Mucosa of gallbladder (tissue), 1 donor: ENCODE measurements at regions not wholly inside any gene's neighbourhood (a gene's known extent, or its start where the extent isn't known, plus 50 kb on each side); places are given as distances from the start of the nearest gene placed in this dataset.

ENCODE experiments used
- DNase-seq: peaks from one replicate; pipeline ENCODE4 v3.0.0-alpha.2; 2020; ENCODE audit warnings: low spot score
- donor health status: DM: no; HTN: no; CAD: no.

DNA sequence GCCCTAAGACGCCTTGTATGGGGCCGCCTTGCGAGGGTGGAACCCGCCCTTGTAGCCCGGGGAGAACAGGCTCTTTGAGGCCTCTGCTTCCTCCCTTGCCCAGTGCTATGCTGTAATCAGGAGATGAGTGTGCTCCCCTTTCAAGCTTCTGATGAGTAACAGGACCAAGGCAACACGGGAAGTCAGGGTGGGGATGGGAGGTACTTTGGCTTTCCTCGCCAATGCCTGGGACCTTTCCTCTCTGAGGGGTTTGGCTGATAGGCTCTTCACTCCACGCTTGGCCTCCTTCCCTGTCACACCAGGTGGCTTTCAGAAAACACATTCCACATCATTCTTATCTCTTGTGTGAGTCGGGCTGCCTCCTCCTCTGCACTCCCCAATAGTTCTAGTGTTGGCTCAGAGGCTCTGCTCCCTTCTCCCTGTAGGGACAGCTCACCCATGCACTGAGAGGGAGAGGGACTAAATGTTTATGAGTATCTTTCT is 223.7 kb upstream of the TRIB2 start:
- DNase-seq = no peak

- DNase-seq = no peak
These were observed 221.4 kb upstream of the TRIB2 start for GRCh38 chr2:12495247-12495868.

DNA sequence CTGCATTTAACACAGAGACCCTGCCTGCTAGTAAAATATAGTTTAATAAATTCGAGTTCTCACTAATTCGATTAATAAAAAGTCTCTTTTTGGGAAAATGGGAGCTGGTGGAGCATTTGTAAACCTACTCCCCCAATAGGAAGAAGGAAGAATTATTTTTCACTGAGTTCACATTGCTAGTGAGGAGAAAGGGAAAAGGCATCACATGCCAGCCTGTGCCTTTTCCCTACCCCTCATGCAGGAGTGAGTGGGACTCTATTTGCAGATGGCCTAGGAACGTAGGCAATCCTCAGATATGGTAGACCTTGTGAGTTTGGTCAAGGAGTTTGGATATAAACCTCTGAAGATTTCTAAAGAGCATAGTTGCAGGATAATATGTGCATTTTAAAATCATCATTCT is 218.4 kb upstream of the TRIB2 start:
- DNase-seq = no peak

GRCh38 chr2:12498704-12499103 is 218.0 kb upstream of the TRIB2 start:
- no peak for DNase-seq

- no peak for DNase-seq
These were observed 215.8 kb upstream of the TRIB2 start for GRCh38 chr2:12500899-12501298.

- no peak for DNase-seq
These were observed 215.1 kb upstream of the TRIB2 start for GRCh38 chr2:12501469-12502158.

DNA sequence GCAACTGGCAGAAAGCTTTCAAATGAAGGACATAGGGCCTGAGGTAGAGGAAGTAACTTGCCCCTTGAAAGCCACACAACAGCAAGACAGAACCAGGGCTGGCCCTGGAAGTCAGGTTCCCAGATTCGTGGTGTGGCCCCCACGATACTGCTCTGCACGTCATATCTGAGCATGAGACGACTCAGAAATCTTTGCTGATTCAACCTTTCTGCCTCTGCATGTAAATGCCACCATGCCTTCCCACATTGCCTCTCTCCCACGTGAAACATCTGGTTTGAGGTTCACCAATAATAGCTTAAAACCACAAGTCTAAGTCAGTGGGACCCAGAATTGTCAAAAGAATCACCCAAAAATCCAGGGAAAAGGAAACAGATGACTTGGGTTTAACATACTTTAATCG is 214.0 kb upstream of the TRIB2 start:
- DNase-seq = no peak

DNA sequence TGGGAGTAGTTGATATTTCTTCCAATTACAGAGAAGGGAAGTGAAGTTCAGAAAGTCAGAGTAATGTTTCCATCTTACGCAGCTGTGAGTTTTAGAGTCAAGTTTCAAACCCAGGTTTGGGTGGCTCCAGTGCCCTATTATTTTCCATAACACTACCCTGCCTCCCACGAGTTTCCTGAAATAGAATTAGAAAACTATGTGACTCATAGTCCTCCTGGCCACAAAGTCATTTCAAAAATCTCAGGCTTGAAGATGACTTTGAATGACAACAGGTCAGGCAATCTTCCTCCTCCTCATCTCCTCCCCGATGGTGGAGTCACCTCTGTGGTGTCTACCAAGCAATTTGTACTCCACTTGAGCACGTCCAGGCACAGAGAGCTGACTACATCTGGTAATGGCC is 212.3 kb upstream of the TRIB2 start:
- DNase-seq = no peak

GRCh38 chr2:12506846-12507245 is 209.9 kb upstream of the TRIB2 start:
- no peak for DNase-seq

DNA sequence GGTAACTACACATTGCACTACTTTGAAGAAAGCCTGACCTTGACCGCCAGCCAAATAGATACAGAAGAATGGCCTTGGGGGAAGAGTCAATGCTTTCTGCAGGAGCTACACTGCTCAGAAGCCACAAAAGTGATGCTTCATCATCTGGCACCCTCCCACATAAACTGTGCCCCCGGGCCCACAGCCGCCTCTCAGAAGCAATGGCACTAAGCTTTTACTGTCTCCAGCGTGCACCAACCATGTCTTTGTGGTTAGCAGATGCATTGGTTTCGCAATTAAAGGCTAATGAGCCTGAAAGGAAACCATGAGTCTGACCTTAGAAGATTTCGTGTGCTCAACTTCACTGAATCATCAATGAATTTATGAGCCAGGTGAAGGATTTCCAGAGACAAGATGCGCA is 209.4 kb upstream of the TRIB2 start:
- no peak for DNase-seq

DNA sequence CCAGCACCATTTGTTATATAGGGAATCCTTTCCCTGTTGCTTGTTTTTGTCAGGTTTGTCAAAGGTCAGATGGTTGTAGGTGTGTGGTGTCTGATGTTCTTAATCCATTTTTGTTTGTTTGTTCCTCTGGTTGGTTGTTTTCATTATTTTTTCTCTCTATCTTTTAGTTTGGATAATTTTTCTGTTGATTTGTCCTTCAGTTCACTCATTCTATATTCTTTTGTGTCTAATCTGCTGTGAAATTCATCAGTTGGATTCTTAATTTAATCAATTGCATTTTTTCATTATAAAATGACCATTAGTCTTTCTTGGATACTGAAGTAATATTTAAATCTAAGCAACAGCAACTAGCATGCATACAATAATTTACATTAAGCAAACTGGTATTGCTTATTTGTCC is 206.7 kb upstream of the TRIB2 start:
- no peak for DNase-seq

DNA sequence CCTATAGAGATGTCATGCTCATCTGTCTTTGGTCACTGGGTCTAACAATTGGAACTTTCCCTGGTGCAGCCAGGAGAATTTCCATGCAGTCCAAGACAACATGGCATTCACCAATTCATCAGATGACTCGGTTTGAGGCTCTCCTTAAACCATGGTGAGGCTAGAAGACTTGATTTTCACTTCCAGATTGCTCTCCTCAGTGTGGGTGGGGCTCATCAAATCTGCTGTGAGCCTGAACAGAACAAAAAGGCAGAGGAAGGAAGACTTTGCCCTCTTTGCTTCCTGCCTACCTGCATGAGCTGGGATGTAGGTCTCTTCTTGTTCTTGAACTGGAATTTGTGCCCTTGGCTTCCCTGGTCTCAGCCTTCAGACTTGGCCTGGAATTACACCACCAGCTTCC is 203.4 kb upstream of the TRIB2 start:
- DNase-seq = no peak

- no peak for DNase-seq
These were observed 202.6 kb upstream of the TRIB2 start for GRCh38 chr2:12514168-12514567.

DNA sequence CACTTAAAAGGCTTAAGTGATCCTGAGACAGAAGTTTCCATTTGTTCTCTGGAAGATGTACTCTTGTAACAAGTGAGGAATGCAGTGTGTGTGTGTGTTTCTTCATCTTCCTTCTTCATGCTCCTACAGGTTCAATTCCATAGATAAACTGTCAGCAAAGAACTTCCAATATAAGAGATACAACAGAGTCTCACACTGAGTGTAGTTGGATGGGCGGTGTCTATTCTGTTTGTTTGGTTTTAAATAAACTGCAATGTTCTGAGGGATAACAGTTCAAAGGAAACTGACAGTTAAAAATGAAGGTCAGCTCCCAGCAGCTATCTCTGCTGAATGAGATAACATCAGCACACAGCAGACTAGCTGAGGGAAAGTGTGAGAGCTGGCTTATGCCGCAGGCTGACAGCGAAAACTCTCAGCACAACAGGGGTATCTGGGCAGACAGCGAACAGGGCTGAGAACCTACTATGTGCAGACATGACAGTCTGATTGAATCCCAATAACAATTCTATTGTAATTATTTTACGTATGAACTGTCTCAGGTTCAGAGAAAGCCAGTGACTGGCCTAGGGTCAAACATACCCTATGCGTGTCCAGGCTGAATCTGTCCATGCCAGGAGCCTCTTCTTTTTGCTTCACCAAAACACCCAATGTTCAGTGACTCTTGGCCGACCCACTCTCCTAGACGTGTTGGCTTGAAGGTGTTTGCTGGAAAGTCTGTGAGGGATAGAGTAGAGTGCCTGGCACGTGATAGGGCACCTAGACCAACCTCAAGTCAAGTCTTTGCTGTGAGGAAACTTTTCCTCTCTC is 201.9 kb upstream of the TRIB2 start:
- DNase-seq = no peak

- DNase-seq = no peak
These were observed 200.9 kb upstream of the TRIB2 start for GRCh38 chr2:12515871-12516270.

- DNase-seq = no peak
These were observed 183.3 kb upstream of the TRIB2 start for GRCh38 chr2:12533337-12534005.

DNA sequence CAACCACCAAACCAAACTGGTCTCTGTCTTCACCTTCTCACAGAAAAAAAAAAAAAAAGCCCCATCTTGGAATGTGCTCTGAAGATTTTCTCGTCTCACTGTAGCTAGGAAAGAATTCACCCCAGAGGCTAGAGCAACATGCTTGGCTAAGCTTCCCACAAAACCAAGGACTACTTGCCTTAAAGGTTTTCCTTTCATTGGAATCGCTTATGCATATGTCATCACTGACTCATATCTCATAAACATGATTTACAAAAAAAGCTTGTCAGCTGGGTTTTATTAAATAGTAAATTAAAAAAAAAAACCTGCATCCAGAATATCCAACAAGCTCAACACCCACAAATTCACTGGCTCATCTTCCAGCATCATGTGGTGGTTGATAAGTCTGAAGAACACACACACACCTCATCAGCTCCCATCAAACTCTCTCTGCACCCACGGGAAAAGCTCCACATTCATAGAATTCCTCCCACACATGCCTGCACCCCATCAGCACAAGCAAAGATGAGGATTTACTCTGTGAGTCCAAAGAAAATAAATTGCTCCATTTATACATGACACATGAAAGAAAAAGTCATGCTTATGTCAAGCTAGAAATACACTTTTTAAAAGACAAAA is 182.0 kb upstream of the TRIB2 start:
- no peak for DNase-seq

- no peak for DNase-seq
These were observed 179.8 kb upstream of the TRIB2 start for GRCh38 chr2:12536976-12537375.

GRCh38 chr2:12538138-12538694 is 178.5 kb upstream of the TRIB2 start:
- no peak for DNase-seq

DNA sequence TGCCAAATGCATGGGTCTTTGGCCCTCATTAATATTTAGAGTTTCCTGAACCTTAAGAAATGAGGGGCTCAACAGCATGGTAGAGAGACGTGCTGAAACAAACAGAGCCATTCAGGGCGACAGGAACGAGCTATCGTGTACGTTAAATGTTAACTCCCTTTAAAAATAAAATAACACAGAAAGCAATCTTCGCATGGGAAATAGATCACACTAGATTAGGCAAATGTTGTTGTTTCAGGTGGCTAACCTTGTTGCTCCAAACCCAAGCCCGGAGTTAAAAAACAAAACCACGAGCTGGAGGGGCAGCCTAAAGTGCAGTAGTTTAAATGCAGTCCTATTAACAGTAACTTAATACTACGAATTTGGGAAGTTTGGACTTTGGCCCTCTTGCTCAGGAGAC is 177.4 kb upstream of the TRIB2 start:
- no peak for DNase-seq

- DNase-seq = no peak
These were observed 176.8 kb upstream of the TRIB2 start for GRCh38 chr2:12539776-12540562.
